Activated T-cell treated with anti-CD3 and anti-CD28 coated beads, Interleukin-2, amount 50 U/mL, for 48 hours (primary cell): ENCODE measurements at regions not wholly inside any gene's neighbourhood (a gene's known extent, or its start where the extent isn't known, plus 50 kb on each side); places are given as distances from the start of the nearest gene placed in this dataset.

ENCODE experiments used
- DNase-seq, 2 experiments: peaks; one replicate each; pipeline ENCODE4 v3.0.0-alpha.2; 2020

- DNase-seq: no peak
These were observed 108.2 kb upstream of the NAV3 start for GRCh38 chr12:77722536-77722935.

DNA sequence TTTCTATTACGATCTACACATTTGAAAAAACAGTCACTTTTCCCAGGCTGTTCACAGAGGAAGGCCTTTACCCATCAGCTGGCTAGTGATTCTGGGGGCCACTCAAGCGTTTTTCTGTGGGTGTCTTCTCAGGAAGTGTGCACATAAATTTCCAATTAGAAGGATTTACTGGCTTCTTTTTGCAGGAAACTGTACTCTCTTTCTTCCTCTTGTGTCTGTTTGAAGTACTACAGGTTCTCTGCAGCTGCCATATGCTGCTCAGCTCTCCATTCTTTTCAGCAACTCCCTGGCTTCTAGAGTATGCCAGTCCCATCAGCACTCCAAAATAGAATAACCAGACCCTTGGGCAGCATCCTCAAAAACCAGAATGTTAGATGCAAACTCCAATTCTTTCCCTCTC, 110.4 kb upstream of the NAV3 start:
- DNase-seq: no peak

DNA sequence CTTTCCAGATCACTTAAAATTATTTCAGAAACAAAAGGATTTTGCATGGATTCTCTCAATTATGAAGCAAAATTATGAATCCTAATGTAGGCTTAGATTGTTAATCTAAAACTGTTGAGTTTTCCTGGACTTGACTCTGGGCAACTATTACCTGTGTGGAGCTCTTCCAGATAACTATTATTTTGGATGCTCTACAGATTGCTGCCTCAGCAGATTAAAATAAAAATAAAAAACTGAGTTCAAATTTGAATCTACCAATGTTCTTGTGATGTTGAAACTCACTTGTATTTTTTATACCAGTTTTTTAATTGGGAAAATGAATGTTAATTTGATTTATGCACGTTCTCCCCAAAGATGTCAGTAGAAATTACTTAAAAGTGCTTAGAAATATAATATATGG, 120.5 kb upstream of the NAV3 start:
- DNase-seq: no peak

DNA sequence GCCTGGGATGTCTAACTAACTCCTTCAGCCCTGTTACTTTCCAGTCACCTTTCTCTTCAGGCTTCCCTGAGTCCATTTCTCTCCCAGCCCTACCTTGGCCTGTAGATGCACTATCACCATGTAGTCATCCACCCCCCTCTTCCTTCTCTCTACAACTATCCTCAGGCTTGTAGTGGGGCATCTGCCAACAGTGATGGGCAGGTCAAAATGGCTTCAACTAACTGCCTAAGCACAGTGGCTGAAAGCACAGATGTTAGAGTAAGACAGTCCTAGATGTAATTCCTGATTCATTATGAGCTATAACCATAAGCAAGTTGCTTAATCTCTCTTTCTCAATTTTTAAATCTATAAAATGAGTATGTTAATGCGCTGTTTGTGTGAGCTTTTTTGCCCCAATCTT, 133.6 kb upstream of the NAV3 start:
- no peak for DNase-seq

DNA sequence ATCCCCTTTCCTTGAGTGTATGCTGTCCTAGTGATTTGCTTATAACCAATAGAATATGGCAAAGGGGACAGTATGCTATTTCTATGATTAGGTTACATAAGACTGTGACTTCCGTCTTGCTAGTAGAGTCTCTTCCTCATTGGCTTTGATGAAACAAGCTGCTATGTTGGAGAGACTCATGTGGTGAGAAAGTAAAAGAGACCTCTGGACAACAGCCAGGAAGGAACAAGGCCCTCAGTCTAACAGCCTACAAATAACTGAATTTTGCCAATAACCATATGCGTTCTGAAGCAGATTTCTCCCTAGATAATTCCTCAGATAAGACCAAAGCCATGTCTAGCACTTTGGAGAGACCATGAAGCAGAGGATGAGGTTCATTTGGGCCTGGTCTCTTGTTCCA, 134.5 kb upstream of the NAV3 start:
- no peak for DNase-seq

DNA sequence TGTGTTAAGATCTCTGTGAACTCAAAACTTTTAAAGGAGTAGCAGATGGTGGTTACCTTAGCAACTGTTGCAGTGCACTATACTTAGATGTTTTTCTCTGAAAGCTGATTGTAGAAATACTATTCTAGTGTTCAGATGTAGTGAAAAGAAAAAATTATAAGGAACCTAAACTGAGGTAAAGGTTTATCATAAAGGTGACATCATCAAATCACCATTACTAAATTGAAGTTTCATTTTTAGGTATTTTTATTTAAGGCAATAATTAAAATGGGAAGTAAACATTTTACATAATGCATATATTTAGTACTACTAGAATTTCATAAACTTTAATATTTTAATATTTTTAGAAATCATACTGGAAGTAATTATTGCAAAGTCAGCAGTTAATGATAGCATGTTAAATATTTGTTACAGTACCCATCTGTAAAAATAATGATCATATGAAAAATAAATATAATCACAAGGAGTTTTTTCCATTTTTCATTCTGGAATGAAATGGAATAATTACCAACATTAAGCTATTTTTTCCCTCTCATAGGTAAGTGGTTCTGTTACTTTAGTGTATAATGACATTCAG, 141.1 kb upstream of the NAV3 start:
- no peak for DNase-seq

DNA sequence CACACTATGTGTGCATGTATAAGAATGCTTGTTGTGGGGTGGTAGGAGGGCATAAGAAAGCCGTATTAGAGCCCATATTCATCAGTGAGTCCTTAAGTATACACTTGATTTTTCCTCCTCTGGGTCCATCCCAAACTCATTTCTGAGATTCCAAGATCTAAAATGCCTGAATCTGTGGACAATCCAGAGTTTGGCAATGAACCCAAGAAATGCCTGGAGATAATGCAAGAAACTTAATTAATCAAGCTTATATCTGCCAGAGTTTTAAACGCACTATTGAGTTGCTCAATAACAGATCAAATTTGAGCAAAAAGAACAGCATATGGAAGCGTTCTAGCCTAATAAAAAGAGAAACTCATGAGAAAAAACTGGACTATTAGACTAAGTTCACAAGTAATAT, 143.4 kb upstream of the NAV3 start:
- no peak for DNase-seq

DNA sequence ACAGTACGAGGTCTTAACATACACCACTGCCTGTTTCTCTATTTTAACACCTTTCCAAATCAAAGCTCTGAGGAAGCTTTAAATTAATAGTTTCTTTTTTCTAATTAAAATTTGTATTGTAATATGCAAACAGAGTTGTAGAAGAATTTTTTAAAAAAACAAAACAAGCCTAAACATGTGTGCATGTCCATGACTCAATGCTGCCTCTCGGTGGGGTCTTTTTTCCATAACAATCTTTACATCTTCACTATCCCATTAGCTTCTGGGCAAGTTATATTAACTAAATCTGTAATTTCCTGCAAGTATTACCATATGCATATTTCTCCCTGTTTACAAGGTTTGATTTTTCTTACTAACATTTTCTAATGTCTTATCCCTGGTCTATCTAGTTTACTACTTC, 143.9 kb upstream of the NAV3 start:
- no peak for DNase-seq

DNA sequence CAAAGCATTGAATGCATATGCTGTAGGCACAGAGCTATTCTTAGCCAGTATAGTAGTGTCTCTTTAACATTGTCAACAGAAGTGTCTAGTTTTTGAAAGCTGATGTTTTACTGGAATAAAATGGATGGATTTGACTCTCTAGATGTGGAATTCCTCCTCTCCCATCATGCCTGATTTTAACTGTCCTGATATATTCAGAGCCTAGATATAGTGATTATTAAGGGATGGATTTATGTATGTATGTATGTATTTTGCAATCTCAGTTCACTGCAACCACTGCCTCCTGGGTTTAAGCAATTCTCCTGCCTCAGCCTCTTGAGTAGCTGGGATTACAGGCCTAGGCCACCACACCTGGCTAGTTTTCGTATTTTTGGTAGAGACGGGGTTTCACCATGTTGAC, 144.8 kb upstream of the NAV3 start:
- DNase-seq: no peak

DNA sequence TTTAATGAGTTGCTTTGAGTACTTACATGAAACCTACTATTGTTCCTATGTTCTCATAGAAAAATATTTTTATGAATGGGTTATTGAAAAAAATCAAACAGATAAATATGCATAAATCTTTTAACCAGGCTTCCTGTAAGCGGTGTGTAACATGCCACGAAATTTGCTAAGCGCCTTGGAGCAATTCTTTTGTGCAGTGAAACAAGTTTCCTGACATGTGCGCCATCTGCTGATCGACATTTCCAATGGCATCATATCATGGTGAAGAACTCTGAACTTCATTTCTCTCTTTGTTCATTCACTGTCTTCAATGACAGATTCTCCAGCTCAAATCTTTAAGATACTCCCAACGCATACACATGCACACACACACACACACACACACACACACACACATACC, 145.6 kb upstream of the NAV3 start:
- DNase-seq: no peak

- DNase-seq: no peak
These were observed 148.2 kb upstream of the NAV3 start for GRCh38 chr12:77682488-77682887.

DNA sequence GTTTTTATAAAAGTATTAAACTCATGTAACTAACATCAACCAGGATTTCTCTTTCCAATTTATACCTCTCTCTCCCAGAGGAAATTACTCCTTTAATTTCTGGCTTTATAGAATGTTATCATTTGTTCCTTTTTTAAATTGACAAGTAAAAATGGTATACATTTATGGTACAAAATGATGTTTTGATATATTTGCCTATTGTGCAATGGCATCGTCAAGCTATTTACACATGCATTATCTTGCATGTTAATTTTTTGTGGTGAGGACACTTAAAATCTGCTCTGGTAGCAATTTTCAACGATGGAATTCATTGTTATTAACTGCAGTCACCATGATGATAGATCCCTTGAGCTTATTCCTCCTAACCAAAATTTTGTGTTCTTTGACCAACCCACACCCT, 149.0 kb upstream of the NAV3 start:
- DNase-seq: no peak

DNA sequence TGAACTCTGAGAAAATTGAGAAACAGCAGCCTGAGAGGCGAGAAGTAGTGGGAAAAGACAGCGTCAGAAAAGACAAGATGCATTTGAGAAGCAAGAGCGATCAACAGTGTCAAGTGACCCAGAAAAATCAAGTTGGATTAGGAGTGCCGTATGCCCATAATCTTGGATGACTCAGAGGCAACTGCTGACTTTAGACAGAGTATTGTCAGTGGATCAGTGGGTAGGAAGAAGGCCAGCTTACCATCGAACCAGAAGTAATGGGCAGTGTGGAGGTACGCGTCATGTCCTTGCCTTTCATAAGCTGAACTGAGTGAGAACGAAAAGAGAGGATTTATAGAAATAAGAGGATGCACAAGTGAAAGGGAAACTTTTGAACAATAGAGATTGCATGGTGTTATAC, 151.0 kb upstream of the NAV3 start:
- no peak for DNase-seq

DNA sequence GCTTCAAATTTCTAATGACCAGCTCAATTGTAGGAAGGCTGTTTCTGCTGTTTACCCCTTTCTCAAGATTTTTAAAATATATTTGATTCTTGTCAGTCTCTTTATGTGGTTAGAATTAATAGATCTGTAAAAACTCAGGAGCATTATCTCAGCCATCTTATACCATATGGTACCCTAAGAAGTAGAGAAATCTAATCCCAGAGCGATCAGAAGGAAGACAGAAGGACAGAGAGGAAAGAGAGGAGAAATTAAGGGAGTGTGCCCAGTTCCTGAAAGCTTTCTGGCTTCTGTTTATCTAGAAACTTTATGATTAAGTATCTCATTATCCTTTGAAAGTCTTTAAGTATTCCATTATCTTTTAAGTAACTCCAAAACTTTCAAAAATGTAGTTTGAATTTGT, 152.1 kb upstream of the NAV3 start:
- no peak for DNase-seq

DNA sequence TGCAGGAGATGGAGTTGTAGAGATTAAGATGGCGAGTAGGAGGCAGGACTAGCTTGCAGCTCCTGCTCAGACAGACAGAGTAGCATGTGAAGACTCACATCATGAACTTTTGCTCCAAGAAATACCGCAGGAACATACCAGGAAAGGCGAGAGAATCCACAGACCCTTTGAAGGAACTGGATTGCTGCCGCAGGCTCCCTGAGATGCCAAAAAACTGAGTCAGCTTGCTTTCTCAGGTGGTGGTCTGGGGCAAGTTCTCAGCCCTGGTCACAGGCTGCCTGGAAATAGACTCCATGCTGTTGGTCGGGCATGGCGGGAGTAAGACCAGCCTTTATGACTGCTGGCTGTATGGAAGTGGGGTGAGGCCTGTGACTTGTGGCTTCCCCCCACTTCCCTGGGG, 163.6 kb upstream of the NAV3 start:
- no peak for DNase-seq

- no peak for DNase-seq
These were observed 182.0 kb upstream of the NAV3 start for GRCh38 chr12:77648716-77649115.

- DNase-seq: no peak
These were observed 184.6 kb upstream of the NAV3 start for GRCh38 chr12:77645966-77646598.

DNA sequence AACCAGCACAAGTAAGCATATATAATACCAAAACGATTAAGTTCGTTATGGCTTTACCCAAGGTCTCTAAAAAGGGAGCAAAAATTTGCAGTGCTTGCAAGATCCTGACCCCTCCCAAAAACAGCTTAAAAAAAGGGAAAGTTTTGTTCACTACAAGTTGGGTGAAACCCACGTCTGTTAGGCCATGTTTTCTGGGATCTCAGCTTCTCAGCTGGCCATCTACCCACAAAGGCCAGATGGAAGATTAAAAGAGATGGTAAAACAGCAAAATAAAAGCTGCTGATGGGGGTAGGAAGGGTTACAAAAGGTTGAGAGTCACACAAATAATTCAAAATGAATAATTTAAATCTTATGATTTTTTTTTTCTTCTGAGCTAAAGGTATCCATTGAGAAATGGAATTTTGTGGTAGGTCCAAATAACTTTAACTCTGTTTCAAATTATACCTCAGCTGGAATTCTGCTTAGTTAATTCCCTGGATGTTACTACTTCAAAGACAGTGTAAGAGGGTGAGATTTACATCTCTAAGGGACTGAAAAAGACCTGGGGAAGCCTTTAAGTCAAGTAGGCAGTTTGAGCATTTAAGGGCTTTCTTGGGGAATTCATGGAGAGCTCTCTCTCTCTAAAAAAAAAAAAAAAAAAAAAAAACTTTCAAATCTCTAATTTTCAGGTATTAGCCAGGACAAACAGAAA, 185.6 kb upstream of the NAV3 start:
- DNase-seq: no peak

GRCh38 chr12:77642246-77642645, 188.4 kb upstream of the NAV3 start:
- DNase-seq: no peak

DNA sequence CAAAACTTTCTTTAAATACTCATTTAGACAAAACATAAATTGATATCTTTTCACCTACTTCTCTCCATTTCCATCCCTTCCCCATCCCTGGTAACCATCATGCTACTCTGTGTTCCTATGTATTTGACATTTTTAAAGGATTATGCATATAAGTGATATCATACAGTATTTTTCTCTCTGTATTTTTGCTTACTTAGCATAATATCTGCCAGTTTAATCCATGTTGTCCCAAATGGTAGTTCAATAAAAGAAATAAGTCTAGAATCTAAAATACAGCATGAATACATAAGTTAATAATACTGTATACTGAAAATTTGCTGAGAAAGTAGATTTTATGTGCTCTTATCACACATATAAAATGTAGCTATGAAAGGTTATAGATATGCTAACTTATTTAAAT, 190.3 kb upstream of the NAV3 start:
- no peak for DNase-seq

DNA sequence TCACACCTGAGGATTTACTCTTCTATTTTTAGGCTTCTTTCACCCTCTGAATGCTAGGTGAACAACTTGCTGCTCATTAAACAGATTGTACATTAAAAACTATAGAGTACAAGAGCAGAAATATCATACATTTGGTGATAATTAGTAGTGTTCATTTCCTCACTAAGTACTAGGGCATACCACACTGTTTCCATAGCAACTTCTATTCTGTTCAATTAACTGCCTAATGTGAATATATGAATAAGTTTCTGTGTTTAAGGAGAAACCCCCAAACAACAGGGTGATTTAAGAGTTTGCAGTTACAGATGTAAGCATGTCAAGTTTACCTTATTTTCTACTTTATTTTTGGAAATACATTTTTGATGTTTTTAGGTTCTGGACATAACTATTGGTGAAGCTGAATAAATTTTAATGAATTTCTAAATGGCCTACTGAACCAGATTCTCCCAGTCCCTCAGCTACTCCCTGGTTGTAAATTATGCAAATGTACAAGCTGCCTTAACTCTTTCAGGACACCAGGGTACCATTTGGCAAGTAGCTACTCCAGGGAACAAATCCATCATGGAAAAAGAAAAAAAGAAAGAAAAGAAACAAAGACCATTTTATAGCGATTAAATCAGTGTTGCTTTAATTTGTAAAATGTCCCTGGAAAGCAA, 199.8 kb upstream of the NAV3 start:
- no peak for DNase-seq

GRCh38 chr12:77630344-77630743, 200.3 kb upstream of the NAV3 start:
- no peak for DNase-seq

DNA sequence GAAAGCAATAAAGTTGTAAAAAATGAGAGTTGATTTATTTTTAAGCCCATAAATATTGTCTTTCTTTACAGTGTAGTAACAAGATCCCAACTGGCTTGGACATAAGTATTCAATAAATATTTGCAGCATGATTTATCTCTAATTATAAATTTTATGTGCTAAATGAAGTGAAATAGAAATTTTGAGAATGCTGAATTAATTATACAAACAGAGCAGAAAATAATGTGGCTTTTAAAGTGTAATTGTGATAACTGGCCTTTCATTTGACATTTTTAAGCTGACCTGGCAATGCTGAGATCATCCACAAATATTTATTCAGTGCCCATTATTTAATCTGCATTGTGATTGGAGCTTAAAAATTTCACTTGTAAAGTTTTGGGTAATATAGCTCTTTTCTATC, 201.6 kb upstream of the NAV3 start:
- no peak for DNase-seq

GRCh38 chr12:77625441-77625840, 205.3 kb upstream of the NAV3 start:
- no peak for DNase-seq
